Activated naive CD4-positive, alpha-beta T cell treated with anti-CD3 and anti-CD28 coated beads, Interleukin-2, amount 10 ng/mL, durations not matched to agents 7 days and 5 days (primary cell): ENCODE measurements at regions not wholly inside any gene's neighbourhood (a gene's known extent, or its start where the extent isn't known, plus 50 kb on each side); places are given as distances from the start of the nearest gene placed in this dataset.
"Not testable (repeated sequence)": the region's sequence is repeated elsewhere in the genome, so short reads cannot be mapped to it uniquely, and the experiment has no call there.

Experiments used
- CTCF ChIA-PET: fragments of 350-600 bp; sonication (Branson Sonifier 250); formaldehyde crosslinking; loops from one replicate; lab custom pipeline; 2021; ENCODE audit warnings: antibody characterized with exemption; lab: Charles Lee
- DNase-seq: peaks from one replicate; pipeline ENCODE4 v3.0.0-alpha.2; 2020
- H3K27ac Mint-ChIP-seq: one replicate; pipeline ENCODE4 v1.8.0; 2021; ENCODE audit warnings: mild to moderate bottlenecking, moderate library complexity, mixed read lengths
- H3K27me3 Mint-ChIP-seq: one replicate; pipeline ENCODE4 v1.8.0; 2021; ENCODE audit warnings: mild to moderate bottlenecking, mixed read lengths
- H3K36me3 Mint-ChIP-seq: one replicate; pipeline ENCODE4 v1.8.0; 2021; ENCODE audit warnings: mixed read lengths
- H3K4me1 Mint-ChIP-seq: one replicate; pipeline ENCODE4 v1.8.0; 2021; ENCODE audit warnings: mixed read lengths
- H3K4me3 Mint-ChIP-seq: one replicate; pipeline ENCODE4 v1.8.0; 2021; ENCODE audit warnings: mild to moderate bottlenecking, moderate library complexity, mixed read lengths
- H3K9me3 Mint-ChIP-seq: one replicate; pipeline ENCODE4 v1.8.0; 2021; ENCODE audit warnings: mixed read lengths

GRCh38 chr3:95319921-95320494, 1257.1 kb downstream of the NSUN3 start:
- peaks cover 7% of the 10 kb centered on the region for H3K9me3 Mint-ChIP-seq
- no peaks in the 10 kb centered on the region for H3K4me1 Mint-ChIP-seq
- DNase-seq = no peak
- H3K27me3 Mint-ChIP-seq = no peaks in the 10 kb centered on the region
- no peaks in the 10 kb centered on the region for H3K36me3 Mint-ChIP-seq
- no peak overlapping the region for H3K4me3 Mint-ChIP-seq
- no peak overlapping the region for H3K27ac Mint-ChIP-seq
- CTCF ChIA-PET = no interaction called here

DNA sequence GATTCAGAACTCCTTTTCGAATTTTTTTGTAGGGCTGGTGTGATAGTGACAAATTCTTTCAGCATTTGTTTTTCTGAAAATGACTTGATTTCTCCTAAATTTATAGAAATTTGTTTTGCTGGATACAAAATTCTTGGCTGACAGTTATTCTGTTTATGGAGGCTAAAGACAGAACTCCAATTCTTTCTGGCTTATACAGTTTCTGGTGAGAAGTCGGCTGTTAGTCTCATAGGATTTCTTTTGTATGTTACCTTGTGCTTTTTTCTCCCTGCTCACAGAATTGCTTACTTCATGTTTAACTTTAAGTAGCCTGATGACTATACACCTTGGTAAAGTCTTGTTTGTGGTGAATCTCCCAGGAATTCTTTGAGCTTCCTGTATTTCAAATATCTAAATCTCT, 1264.6 kb downstream of the NSUN3 start:
- H3K27me3 Mint-ChIP-seq = no peaks in the 10 kb centered on the region
- CTCF ChIA-PET = no interaction called here
- peaks cover 6% of the 10 kb centered on the region for H3K9me3 Mint-ChIP-seq
- DNase-seq = no peak
- H3K4me3 Mint-ChIP-seq = no peak overlapping the region
- no peaks in the 10 kb centered on the region for H3K4me1 Mint-ChIP-seq
- no peaks in the 10 kb centered on the region for H3K36me3 Mint-ChIP-seq
- H3K27ac Mint-ChIP-seq = no peak overlapping the region

- Mint-ChIP-seq H3K4me1 (no peaks in the 10 kb centered on the region), H3K9me3 (no peaks in the 10 kb centered on the region), H3K4me3 (no peak overlapping the region), H3K36me3 (no peaks in the 10 kb centered on the region), H3K27me3 (no peaks in the 10 kb centered on the region), H3K27ac (no peak overlapping the region)
- no peak for DNase-seq
- CTCF ChIA-PET = no interaction called here
Measured at GRCh38 chr3:95333826-95334225, 1271.0 kb downstream of the NSUN3 start.

GRCh38 chr3:95334461-95334860, 1271.6 kb downstream of the NSUN3 start:
- Mint-ChIP-seq H3K9me3 (no peaks in the 10 kb centered on the region), H3K27ac (no peak overlapping the region), H3K4me1 (no peaks in the 10 kb centered on the region), H3K36me3 (no peaks in the 10 kb centered on the region), H3K4me3 (no peak overlapping the region), H3K27me3 (no peaks in the 10 kb centered on the region)
- CTCF ChIA-PET = no interaction called here
- no peak for DNase-seq

DNA sequence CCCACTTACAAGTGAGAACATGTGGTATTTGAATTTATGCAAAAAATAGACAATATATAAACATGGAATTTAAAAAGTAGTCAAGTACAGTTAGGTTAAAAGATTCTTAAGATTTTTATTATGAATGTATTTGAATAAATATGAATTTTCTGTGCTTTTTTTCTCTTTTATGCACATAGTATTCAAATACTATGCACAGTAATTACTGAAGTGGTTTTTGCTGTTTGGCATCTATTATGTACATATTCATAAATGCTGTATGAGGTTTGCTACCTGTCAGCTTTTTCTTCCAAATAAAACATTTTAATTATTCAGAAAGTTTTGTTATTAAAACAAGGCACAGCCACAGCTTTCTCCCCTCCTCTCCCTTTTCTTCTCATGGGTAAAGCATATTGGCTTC, 1272.7 kb downstream of the NSUN3 start:
- Mint-ChIP-seq H3K9me3 (peaks cover 3% of the 10 kb centered on the region), H3K27ac (no peak overlapping the region), H3K4me3 (no peak overlapping the region), H3K36me3 (no peaks in the 10 kb centered on the region), H3K27me3 (no peaks in the 10 kb centered on the region), H3K4me1 (no peaks in the 10 kb centered on the region)
- CTCF ChIA-PET = no interaction called here
- DNase-seq = no peak

GRCh38 chr3:95338446-95338845, 1275.6 kb downstream of the NSUN3 start:
- no peak for DNase-seq
- Mint-ChIP-seq H3K4me1 (no peaks in the 10 kb centered on the region), H3K9me3 (peaks cover 5% of the 10 kb centered on the region), H3K27me3 (no peaks in the 10 kb centered on the region), H3K27ac (no peak overlapping the region), H3K4me3 (no peak overlapping the region), H3K36me3 (no peaks in the 10 kb centered on the region)
- CTCF ChIA-PET = no interaction called here

DNA sequence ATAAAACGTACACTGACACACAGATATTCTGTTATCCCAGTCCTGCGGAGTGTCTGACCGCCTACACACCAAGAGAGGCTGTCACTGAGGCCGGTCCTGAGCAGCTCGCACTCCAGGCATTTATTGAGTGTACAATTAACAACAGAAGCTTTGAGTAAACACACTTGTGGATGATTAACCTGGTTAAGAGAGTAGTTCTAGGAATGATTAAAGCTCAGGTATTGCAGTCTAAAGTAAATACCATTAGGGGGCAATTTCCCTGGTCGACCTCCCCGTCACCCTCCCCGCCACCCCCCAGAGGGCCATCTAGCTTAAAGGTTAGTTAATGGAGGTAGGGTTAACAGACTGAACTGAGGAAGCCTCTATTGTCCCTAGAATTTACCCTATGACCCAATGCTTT, 1278.5 kb downstream of the NSUN3 start:
- Mint-ChIP-seq H3K4me3 (no peak overlapping the region), H3K4me1 (no peaks in the 10 kb centered on the region), H3K36me3 (no peaks in the 10 kb centered on the region), H3K9me3 (peaks cover 5% of the 10 kb centered on the region), H3K27ac (no peak overlapping the region), H3K27me3 (no peaks in the 10 kb centered on the region)
- CTCF ChIA-PET = no interaction called here
- no peak for DNase-seq

GRCh38 chr3:95343228-95343627, 1280.4 kb downstream of the NSUN3 start:
- H3K4me3 Mint-ChIP-seq = no peak overlapping the region
- CTCF ChIA-PET = no interaction called here
- H3K9me3 Mint-ChIP-seq = peaks cover 5% of the 10 kb centered on the region
- no peaks in the 10 kb centered on the region for H3K4me1 Mint-ChIP-seq
- DNase-seq = no peak
- H3K27ac Mint-ChIP-seq = no peak overlapping the region
- no peaks in the 10 kb centered on the region for H3K27me3 Mint-ChIP-seq
- no peaks in the 10 kb centered on the region for H3K36me3 Mint-ChIP-seq

GRCh38 chr3:95343767-95344166, 1280.9 kb downstream of the NSUN3 start:
- peaks cover 5% of the 10 kb centered on the region for H3K9me3 Mint-ChIP-seq
- DNase-seq = no peak
- no peak overlapping the region for H3K27ac Mint-ChIP-seq
- no peaks in the 10 kb centered on the region for H3K27me3 Mint-ChIP-seq
- no peak overlapping the region for H3K4me3 Mint-ChIP-seq
- H3K4me1 Mint-ChIP-seq = no peaks in the 10 kb centered on the region
- H3K36me3 Mint-ChIP-seq = no peaks in the 10 kb centered on the region
- CTCF ChIA-PET = no interaction called here

DNA sequence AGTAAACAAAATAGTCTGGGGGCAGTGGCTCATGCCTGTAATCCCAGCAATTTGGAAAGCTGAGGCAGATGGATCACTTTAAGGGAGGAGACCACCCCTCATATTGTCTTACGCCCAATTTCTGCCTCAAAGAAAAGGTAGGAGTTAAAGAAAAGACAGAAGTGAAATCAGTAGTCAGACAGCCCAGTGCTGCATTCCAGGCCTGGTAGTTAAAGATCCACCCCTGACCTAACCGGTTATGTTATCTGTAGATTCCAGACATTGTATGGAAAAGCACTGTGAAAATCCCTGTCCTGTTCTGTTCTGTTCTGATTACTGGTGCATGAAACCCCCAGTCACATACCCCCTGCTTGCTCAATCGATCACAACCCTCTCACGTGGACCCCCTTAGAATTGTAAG, 1285.1 kb downstream of the NSUN3 start:
- H3K27me3 Mint-ChIP-seq, H3K27ac Mint-ChIP-seq, CTCF ChIA-PET, H3K36me3 Mint-ChIP-seq, H3K4me3 Mint-ChIP-seq, H3K4me1 Mint-ChIP-seq, DNase-seq, H3K9me3 Mint-ChIP-seq: not testable (repeated sequence)

DNA sequence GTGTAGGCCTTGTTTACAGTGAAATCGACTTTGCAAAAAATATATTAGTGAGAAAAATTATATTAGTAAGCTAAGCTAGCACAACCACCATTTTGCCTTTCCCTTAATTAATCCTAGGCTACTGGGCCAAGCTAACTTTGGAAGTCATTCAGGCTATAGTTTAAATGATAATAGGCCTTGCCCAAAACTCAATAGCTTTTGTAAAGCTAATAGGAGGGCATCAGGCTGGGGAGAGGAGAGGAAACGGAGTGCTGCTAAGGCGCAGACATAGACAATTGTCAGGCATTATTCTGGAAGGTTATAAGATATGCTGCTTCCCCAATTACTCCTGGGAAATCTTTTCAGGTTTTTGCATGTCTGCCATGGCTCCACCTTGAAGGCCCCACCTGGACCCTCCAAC, 1286.0 kb downstream of the NSUN3 start:
- no peaks in the 10 kb centered on the region for H3K4me1 Mint-ChIP-seq
- no peaks in the 10 kb centered on the region for H3K36me3 Mint-ChIP-seq
- no peak for DNase-seq
- no peaks in the 10 kb centered on the region for H3K27me3 Mint-ChIP-seq
- CTCF ChIA-PET = no interaction called here
- H3K4me3 Mint-ChIP-seq = no peak overlapping the region
- H3K27ac Mint-ChIP-seq = no peak overlapping the region
- no peaks in the 10 kb centered on the region for H3K9me3 Mint-ChIP-seq

DNA sequence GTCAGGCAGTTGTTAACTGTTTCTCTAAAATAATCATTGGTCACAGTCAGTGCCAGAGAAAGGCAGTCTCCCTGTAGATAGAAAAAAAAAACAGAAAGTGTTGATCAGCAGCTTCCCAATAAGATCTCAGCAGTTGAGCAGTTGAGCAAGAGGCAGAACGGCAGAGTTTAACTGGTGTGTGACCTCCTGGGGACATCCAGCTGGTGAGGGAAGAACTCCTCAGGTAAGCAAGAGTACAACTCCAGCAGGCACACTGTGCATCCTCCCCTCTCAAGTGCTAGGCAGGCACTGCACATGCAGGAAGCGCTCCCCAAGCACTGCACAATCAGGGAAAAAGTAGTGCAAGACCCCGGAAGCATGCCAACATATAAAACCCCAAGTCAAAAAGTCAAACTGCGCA, 1287.2 kb downstream of the NSUN3 start:
- Mint-ChIP-seq H3K36me3 (no peaks in the 10 kb centered on the region), H3K27me3 (no peaks in the 10 kb centered on the region), H3K27ac (no peak overlapping the region), H3K4me1 (no peaks in the 10 kb centered on the region), H3K4me3 (no peak overlapping the region), H3K9me3 (no peaks in the 10 kb centered on the region)
- CTCF ChIA-PET = no interaction called here
- DNase-seq = no peak

DNA sequence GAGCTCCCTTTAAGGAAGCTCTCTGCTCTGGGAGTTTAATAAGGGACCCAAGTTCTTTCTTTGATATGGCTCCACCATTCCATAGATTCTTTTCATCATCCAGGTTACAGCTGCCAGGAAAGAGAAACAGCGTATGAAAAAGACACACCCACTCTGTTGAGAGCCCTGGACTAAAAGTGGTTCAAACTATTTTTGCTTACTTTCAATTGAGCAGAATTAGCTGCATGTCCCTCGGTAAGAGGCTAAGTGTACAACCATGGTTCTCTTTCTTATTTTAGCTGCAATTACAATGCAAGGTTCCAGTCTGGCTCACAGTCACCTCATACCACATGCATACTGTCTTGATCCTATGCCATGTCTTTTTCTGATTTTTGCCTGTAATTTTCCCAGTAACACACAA, 1288.3 kb downstream of the NSUN3 start:
- Mint-ChIP-seq H3K27ac (no peak overlapping the region), H3K4me1 (no peaks in the 10 kb centered on the region), H3K36me3 (no peaks in the 10 kb centered on the region), H3K27me3 (no peaks in the 10 kb centered on the region), H3K4me3 (no peak overlapping the region), H3K9me3 (no peaks in the 10 kb centered on the region)
- CTCF ChIA-PET = no interaction called here
- DNase-seq = no peak

- H3K27me3 Mint-ChIP-seq = no peaks in the 10 kb centered on the region
- H3K27ac Mint-ChIP-seq = no peak overlapping the region
- no peaks in the 10 kb centered on the region for H3K9me3 Mint-ChIP-seq
- no peak overlapping the region for H3K4me3 Mint-ChIP-seq
- no peak for DNase-seq
- CTCF ChIA-PET = no interaction called here
- no peaks in the 10 kb centered on the region for H3K36me3 Mint-ChIP-seq
- no peaks in the 10 kb centered on the region for H3K4me1 Mint-ChIP-seq
Measured at GRCh38 chr3:95352471-95352870, 1289.6 kb downstream of the NSUN3 start.

- H3K9me3 Mint-ChIP-seq = no peaks in the 10 kb centered on the region
- CTCF ChIA-PET = no interaction called here
- no peaks in the 10 kb centered on the region for H3K4me1 Mint-ChIP-seq
- no peaks in the 10 kb centered on the region for H3K36me3 Mint-ChIP-seq
- no peak overlapping the region for H3K4me3 Mint-ChIP-seq
- no peak for DNase-seq
- no peaks in the 10 kb centered on the region for H3K27me3 Mint-ChIP-seq
- H3K27ac Mint-ChIP-seq = no peak overlapping the region
Measured at GRCh38 chr3:95354489-95354888, 1291.6 kb downstream of the NSUN3 start.
